GM19463 (cell line): ENCODE measurements at regions not wholly inside any gene's neighbourhood (a gene's known extent, or its start where the extent isn't known, plus 50 kb on each side); places are given as distances from the start of the nearest gene placed in this dataset.

Experiments
- ATAC-seq: cut with Tn5 transposase; IDR thresholded peaks from one replicate; pipeline ENCODE4 v1.9.1; 2021; ENCODE audit warnings: mild to moderate bottlenecking, moderate library complexity; ENCODE audit not compliant: unreplicated experiment

GRCh38 chr16:27679899-27680298 lies 130.0 kb downstream of the KATNIP start:
- no peak for ATAC-seq

GRCh38 chr16:27681681-27682080 lies 131.7 kb downstream of the KATNIP start:
- no peak for ATAC-seq

- ATAC-seq, result no peak
These were observed 134.1 kb downstream of the KATNIP start for GRCh38 chr16:27684047-27684446.

GRCh38 chr16:27685807-27686206 lies 135.9 kb downstream of the KATNIP start:
- no peak for ATAC-seq

GRCh38 chr16:27686926-27687325 lies 137.0 kb downstream of the KATNIP start:
- ATAC-seq, result no peak

DNA sequence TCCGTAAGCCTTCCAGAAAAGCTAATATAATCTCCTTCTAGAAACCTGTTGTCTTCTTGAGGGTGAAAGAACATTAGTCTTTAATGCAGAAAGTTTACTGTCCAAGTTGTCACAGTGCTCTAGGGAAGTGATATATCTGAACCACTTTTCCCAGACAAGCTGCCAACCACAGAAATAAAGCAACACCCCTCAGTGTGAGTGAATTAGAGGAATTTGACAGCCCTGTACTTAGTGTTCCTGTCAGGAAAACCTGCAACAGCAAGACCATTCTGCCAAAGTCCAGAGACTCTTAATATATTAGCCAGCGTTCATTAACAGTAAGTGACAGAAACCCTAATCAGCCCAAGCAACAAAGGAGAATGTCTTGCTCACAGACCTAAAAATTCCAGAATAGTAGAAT lies 137.7 kb downstream of the KATNIP start:
- ATAC-seq, result no peak

DNA sequence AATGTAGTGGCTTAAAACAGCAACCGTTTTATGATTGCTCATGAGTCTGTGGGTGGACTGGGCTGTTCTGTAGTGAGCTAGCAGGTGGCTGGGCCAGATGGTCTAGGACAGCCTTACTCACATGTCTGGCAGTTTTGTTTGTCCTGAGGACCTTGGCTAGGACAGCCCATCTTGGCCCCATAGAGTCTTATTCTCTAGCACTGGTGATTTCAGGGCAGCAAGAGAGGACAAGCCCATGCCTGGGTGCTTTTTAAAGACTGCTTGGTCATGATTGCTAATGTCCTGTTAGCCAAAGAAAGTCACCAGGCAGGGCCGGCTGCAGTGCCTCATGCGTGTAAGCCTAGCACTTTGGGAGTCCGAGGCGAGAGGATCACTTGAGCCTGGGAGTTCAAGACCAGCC lies 139.8 kb downstream of the KATNIP start:
- ATAC-seq, result no peak

DNA sequence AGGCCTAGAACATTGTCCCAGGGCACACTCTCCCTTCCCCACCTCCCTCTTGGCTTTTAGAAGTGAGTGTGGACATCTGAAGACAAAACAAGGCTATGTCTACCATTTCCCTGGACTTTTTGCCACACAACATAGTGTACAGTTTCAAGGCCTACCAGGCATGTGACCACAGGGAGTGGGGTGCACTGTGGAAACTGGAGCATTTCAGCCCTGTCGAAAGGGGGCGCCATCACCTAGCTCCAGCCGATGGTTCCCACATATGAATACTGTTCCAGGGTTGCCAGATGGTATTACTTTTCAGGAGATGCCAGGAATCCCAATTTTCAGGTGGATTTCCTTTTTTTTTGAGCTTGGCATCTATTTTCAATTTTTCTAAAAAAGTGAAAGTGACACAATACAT lies 140.7 kb downstream of the KATNIP start:
- ATAC-seq, result no peak

DNA sequence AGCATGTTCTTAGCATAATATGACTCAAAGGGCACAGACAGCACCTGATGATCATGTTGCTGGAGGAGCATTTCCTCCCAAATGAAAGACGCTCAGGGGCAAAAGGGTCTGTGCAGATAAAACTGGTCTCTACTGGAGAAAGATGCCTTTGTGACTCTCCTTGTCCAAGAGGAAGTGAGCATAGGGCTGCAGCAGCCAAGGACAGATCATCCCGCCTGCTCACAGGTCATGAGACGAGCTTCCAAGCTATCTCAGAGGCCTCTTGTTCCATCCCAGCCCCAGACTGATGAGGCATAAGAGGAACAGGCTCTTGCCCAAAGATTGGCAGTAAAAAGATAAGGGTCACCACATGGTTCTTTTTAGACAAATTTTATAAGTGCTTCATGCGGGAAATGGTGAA lies 141.8 kb downstream of the KATNIP start:
- no peak for ATAC-seq

GRCh38 chr16:27692576-27692975 lies 142.6 kb downstream of the KATNIP start:
- ATAC-seq, result no peak

- no peak for ATAC-seq
These were observed 145.2 kb downstream of the KATNIP start for GRCh38 chr16:27695161-27695560.

DNA sequence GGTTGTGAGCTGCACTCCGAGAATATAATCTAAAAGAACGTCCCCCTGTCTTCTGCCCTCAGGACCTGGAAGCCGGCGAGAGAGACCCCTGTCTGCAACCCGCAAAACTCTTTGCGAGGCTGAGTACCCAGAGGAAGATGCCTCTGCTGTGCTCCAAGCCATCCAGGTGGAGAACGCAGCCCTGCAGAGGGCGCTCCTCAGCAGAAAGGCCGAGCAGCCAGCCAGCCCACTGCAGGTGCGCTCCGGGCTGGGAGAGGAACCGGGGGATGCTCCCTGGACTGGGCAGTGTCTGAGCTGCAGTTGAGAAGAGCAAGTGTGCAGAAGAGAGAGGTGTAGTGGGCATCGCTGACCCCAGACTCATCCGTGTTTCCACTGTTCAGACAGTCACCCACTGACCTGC lies 148.3 kb downstream of the KATNIP start:
- no peak for ATAC-seq

DNA sequence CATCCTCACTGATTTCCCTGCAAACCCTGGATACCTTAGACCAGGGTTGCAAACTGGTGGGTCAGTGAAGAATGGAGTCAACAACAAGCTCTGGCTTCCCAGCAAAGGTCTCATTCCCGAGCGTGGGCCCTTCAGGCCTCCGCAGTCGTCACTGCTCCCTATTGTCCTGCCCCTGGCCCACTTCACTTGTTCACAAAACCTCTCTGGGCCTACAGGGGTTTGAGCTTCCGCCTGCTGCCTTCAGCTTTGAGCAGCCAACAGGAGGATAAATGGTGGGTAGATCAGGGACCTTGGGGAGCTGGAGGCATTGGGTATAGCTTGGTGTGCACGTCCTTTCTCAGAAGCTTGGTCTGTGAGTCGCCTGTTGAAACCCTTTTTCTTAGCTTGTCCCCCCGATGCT lies 148.8 kb downstream of the KATNIP start:
- ATAC-seq, result no peak

GRCh38 chr16:27699540-27699939 lies 149.6 kb downstream of the KATNIP start:
- ATAC-seq, result no peak

DNA sequence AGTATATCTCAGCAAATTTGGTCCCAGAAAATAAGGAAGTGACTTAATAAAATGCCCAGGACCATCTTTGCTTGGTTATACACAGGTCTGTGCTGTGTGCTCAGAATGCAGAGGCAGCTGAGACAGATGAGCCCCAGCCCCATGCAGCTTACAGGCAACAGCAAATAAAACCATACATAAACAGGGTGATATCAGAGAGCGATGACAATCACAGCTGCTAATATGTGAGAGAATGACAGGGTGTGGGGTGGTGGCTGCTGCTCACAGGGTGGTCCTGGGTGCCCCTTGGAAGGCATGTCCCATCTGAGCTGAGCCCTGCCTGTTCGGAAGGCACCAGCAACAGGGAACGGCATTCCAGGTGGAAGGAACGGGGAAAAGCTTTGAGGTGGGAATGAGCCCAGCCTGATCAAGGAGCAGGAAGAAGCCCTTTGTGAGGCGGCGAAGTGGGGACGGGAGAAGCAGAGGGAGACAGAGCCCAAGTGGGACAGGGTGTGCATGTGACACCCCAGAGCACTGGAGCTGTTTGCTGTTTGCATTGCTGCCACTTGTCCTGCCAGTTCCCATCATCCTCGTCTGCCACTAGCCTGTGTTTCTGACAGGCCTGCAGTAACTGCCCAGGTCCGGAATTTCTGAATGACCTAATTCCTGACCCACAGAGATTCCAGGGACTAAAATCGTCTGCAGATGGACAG lies 150.5 kb downstream of the KATNIP start:
- no peak for ATAC-seq

- no peak for ATAC-seq
These were observed 151.4 kb downstream of the KATNIP start for GRCh38 chr16:27701381-27701780.

GRCh38 chr16:27703121-27703520 lies 153.2 kb downstream of the KATNIP start:
- no peak for ATAC-seq

DNA sequence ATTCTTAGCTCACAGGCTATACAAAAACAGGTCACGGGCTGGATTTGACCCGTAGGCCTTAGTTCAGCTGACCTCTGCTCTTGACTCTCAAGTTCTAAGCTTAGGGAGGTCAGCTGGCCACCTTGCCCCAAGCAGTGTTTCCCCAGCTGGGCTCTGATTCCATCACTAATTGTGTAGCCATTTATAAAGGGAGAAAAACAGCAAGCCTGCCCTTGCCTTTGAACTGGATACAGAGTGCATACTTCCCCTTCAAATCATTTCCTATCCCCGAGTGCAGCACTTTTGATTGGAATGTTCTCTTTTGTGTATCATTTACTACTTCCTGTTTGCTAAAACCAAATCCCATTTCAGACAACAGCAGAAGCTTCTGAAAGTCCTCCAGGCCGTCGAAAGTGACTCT lies 153.6 kb downstream of the KATNIP start:
- ATAC-seq, result no peak

DNA sequence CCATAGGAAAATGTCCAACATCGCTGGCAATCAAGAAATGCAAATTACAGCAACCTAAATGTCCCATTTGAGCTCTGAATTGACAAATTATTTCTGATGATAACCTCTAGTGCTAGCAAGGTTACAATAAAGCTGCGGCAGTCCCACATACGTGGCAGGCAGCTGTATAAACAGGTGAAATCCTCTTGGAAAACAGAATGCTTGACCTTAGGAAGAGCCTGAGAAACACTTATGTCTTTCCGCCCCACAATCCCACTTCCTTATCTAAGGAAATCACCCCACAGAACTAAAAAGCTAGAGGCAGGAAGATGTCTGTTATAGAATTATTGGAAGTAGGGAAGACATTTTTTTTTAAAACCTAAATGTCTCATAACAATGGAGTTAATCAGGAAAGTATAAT lies 154.3 kb downstream of the KATNIP start:
- ATAC-seq, result no peak

GRCh38 chr16:27706156-27706865 lies 156.4 kb downstream of the KATNIP start:
- no peak for ATAC-seq

DNA sequence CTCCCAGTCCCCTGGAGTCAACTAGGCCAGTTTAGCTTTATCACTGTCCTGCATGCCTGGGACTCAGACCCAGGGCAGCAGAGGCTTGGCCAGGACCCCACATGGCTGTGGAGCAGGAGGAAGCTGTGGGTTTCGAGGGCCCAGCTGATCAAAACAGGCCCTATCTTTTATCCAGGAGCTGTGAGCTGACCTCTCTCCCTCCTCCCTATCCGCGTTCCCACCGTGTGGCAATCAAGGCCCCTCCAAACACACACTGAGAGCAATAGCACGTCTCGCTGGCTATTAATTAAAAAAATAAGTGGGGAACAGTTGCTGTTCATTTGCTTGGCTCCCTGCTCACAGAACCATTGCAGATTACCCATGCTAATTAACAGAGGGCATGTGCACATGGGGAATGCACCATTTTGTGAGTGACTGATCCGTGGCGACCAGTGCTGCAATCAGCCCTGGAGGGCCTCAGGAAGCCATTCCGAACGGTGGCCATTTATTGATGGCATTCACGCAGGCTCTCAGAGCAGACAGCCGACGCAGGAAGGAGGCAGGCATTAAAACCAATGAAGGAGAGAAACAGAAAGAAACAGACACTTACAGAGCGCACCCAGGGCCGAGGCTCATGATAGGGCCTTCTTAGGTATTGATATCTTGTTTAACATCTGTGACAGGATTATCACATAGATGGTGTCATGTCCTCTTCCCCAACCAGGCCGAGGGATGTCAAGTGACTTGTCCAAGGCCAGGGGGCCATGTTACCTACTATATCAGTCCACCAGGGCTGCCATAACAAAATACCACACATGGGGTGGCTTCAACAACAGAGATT lies 157.1 kb downstream of the KATNIP start:
- ATAC-seq, result no peak

DNA sequence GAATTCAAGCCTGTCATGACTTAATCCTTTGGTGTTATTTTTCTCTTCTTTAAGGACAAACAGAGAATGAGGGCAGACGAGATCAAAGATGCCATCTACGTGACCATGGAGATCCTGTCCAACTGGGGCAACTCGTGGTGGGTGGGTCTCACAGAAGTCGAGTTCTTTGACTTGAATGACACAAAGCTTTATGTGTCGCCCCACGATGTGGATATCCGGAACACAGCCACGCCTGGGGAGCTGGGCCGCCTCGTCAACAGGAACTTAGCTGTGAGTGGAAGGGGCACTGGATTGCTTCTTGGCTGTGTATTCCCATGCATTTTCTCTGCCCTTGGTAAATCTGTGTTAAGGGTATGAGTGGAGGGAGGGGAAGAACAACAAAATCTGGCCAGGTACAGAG lies 158.7 kb downstream of the KATNIP start:
- no peak for ATAC-seq
